HepG2 (cell line): ENCODE measurements at regions not wholly inside any gene's neighbourhood (a gene's known extent, or its start where the extent isn't known, plus 50 kb on each side); places are given as distances from the start of the nearest gene placed in this dataset.

Source experiments
- ATAC-seq: fragments of 200-7000 bp; cut with Tn5 transposase; 3 replicates; pipeline ENCODE4 v1.9.1; 2020; ENCODE audit warnings: mild to moderate bottlenecking, moderate library complexity
- BruUV-seq: library from RNA; stranded (reverse); fragments of 400-500 nt; replicated peaks from 2 replicates; lab custom pipeline; 2021; lab: Mats Ljungman, UMichigan
- CTCF ChIA-PET: fragments of 300-600 bp; formaldehyde crosslinking; extraction: SDS; loops from one replicate; lab custom pipeline; 2021; ENCODE audit warnings: low total read pairs, inconsistent platforms, low intra/inter-chr PET ratio; lab: Yijun Ruan, JAX
- POLR2A ChIA-PET: fragments of 350-600 bp; sonication (Branson Sonifier 250); formaldehyde crosslinking; loops from one replicate; lab custom pipeline; 2020; ENCODE audit warnings: antibody characterized with exemption, inconsistent platforms; lab: Yijun Ruan, JAX
- DNase-seq: peaks from one replicate; pipeline ENCODE4 v3.0.0-alpha.2; 2015; ENCODE audit warnings: low spot score
- FAIRE-seq: peaks from 3 replicates; lab custom pipeline; 2011; peaks lifted over from hg19 to GRCh38; lab: Jason Lieb, UNC
- H2AFZ ChIP-seq: one replicate; pipeline ENCODE4 v1.6.1; 2011; ENCODE audit warnings: low read length, inconsistent platforms
- H3K27ac ChIP-seq: fragments of 300-600 bp; 3 replicates; pipeline ENCODE4 v1.8.0; 2011; ENCODE audit warnings: mixed run types, mild to moderate bottlenecking, mixed read lengths, low read length, inconsistent platforms; ENCODE audit not compliant: insufficient read depth; ENCODE audit errors: extremely low read length
- H3K27me3 ChIP-seq, 2 experiments: fragments of 200-600 bp in 1 of 2; 2 replicates in 1 of 2; 3 replicates in 1 of 2; pipeline versions ENCODE4 v1.6.0 to v1.8.0; 2011; ENCODE audit warnings: low read length in 2 of 2, mild to moderate bottlenecking in 2 of 2, moderate library complexity in 2 of 2, inconsistent platforms in 1 of 2; ENCODE audit not compliant: insufficient read depth in 2 of 2, control insufficient read depth in 1 of 2
- H3K36me3 ChIP-seq, 2 experiments: fragments of 200-600 bp in 1 of 2; replicated peaks in 1 of 2; 2 replicates in 1 of 2; 3 replicates in 1 of 2; pipeline versions ENCODE4 v1.5.1 to v1.8.0; 2011; ENCODE audit warnings: low read length in 2 of 2, inconsistent platforms in 1 of 2; ENCODE audit not compliant: insufficient read depth in 2 of 2, control insufficient read depth in 1 of 2
- H3K4me1 ChIP-seq: 2 replicates; pipeline ENCODE4 v1.5.1; 2012; ENCODE audit warnings: low read length, inconsistent platforms; ENCODE audit not compliant: insufficient read depth
- H3K4me2 ChIP-seq: 2 replicates; pipeline ENCODE4 v1.6.0; 2011; ENCODE audit warnings: low read depth, low read length, inconsistent platforms
- H3K4me3 ChIP-seq, 3 experiments: fragments of 200-600 bp in 1 of 3; sonication (generic), shearing (Covaris generic) in 1 of 3; replicated peaks in 1 of 3; 2 replicates each; pipeline ENCODE4 v1.5.1; 2011 to 2016; ENCODE audit warnings: low read length in 3 of 3, inconsistent platforms in 2 of 3, low read depth in 2 of 3, mild to moderate bottlenecking in 2 of 3, control low read depth in 1 of 3, mixed read lengths in 1 of 3; ENCODE audit not compliant: insufficient read depth in 1 of 3
- H3K79me2 ChIP-seq: one replicate; pipeline ENCODE4 v1.6.1; 2011; ENCODE audit warnings: low read length, inconsistent platforms; ENCODE audit not compliant: insufficient read depth
- H3K9ac ChIP-seq: 2 replicates; pipeline ENCODE4 v1.6.0; 2011; ENCODE audit warnings: mild to moderate bottlenecking, low read depth, low read length, inconsistent platforms; ENCODE audit not compliant: insufficient read depth
- H3K9me3 ChIP-seq: 2 replicates; pipeline ENCODE4 v1.5.1; 2012; ENCODE audit warnings: mild to moderate bottlenecking, low read length
- H4K20me1 ChIP-seq: 2 replicates; pipeline ENCODE4 v1.6.0; 2011; ENCODE audit warnings: inconsistent platforms, mild to moderate bottlenecking, low read length, moderate library complexity; ENCODE audit not compliant: insufficient read depth
- CCDC6 ChIP-seq: sonication (generic); formaldehyde crosslinking; IDR thresholded peaks from 2 replicates; pipeline ENCODE4 v1.8.1; 2022; ENCODE audit warnings: mild to moderate bottlenecking, missing genetic modification reagents, moderate library complexity
- FOSL2 ChIP-seq: sonication (generic); formaldehyde crosslinking; IDR thresholded peaks from 2 replicates; pipeline ENCODE4 v1.4.0; 2020; ENCODE audit warnings: missing genetic modification reagents
- HOXD1 ChIP-seq: sonication (generic); formaldehyde crosslinking; IDR thresholded peaks from 2 replicates; pipeline ENCODE4 v1.5.0; 2020; ENCODE audit warnings: missing genetic modification reagents
- JUN ChIP-seq: sonication (generic); formaldehyde crosslinking; IDR thresholded peaks from 2 replicates; pipeline ENCODE4 v1.4.0; 2020; ENCODE audit warnings: mild to moderate bottlenecking, missing genetic modification reagents
- RBAK ChIP-seq: sonication (generic); formaldehyde crosslinking; IDR thresholded peaks from 2 replicates; pipeline ENCODE4 v1.5.1; 2020; ENCODE audit warnings: mild to moderate bottlenecking, missing genetic modification reagents
- ZNF263 ChIP-seq: sonication (generic); formaldehyde crosslinking; IDR thresholded peaks from 2 replicates; pipeline ENCODE4 v1.4.0; 2020; ENCODE audit warnings: missing genetic modification reagents
- ZNF33A ChIP-seq: sonication (generic); formaldehyde crosslinking; IDR thresholded peaks from 2 replicates; pipeline ENCODE4 v1.5.1; 2020; ENCODE audit warnings: missing genetic modification reagents, mild to moderate bottlenecking, moderate library complexity, borderline replicate concordance
- ZNF564 ChIP-seq: sonication (generic); formaldehyde crosslinking; IDR thresholded peaks from 2 replicates; pipeline ENCODE4 v1.8.1; 2023; ENCODE audit warnings: mild to moderate bottlenecking, missing genetic modification reagents
- ZNF749 ChIP-seq: sonication (generic); formaldehyde crosslinking; IDR thresholded peaks from 2 replicates; pipeline ENCODE4 v1.8.0; 2022; ENCODE audit warnings: mild to moderate bottlenecking, missing genetic modification reagents, moderate library complexity, borderline replicate concordance
- WGBS: methylation state at CpG from one replicate; pipeline ENCODE4 v1.1.6; 2017; ENCODE audit warnings: low lambda C conversion rate; 5-methylcytosine and 5-hydroxymethylcytosine counted together
- in situ Hi-C: cut with HindIII; loops from 2 replicates; pipeline ENCODE4 v1.10.0; 2017; ENCODE audit warnings: low pct_unique_long_range_greater_than_20kb; ENCODE audit not compliant: extremely low pct_ligation_motif_present
- intact Hi-C: fragments of 100-400 bp; cut with micrococcal nuclease; formaldehyde crosslinking; loops from one replicate; pipeline ENCODE4 v1.10.0; 2022; ENCODE audit not compliant: unreplicated experiment
- TF ChIP-seq, protein P1 (sequence below): IDR thresholded peaks from 2 replicates; pipeline ENCODE4 v1.6.1; 2012; ENCODE audit warnings: low read depth, low read length, improper control_type of control experiment
- TF ChIP-seq, protein P2 (sequence below): sonication (generic); formaldehyde crosslinking; IDR thresholded peaks from 2 replicates; pipeline ENCODE4 v1.4.0; 2020; ENCODE audit warnings: low read depth, mild to moderate bottlenecking, missing genetic modification reagents
- TF ChIP-seq, protein P3 (sequence below): sonication (generic); formaldehyde crosslinking; IDR thresholded peaks from 2 replicates; pipeline ENCODE4 v1.4.0; 2020; ENCODE audit warnings: missing genetic modification reagents
- TF ChIP-seq, protein P4 (sequence below): sonication (generic); formaldehyde crosslinking; IDR thresholded peaks from 2 replicates; pipeline ENCODE4 v1.8.1; 2022; ENCODE audit warnings: low read depth, mild to moderate bottlenecking, missing genetic modification reagents
- TF ChIP-seq, protein P5 (sequence below): sonication (generic); formaldehyde crosslinking; IDR thresholded peaks from 2 replicates; pipeline ENCODE4 v1.5.1; 2020; ENCODE audit warnings: mild to moderate bottlenecking, missing genetic modification reagents

DNA sequence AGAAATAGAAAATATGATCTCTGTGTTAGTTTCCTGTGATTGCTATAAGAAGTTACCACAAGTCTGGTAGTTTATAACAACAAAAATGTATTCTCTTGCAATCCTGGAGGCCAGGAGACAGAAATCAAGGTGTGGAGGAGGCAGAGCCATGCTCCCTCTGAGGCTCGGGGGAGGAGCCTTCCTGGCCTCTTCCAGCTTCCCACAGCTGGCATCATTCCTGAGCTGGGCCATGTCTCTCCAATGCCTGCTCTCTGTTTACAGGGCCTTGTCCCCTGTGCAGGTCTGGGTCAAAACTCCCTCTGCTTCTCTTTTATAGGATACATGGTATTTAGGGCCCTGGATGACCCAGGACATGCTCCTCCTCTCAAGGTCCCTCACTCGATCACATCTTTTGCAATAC lies 81.3 kb upstream of the RET start:
- POLR2A ChIA-PET, result no interaction called here
- no peaks in the 10 kb centered on the region for H3K36me3 ChIP-seq
- intact Hi-C loops (no loop called here), in situ Hi-C loops (no loop called here)
- H2AFZ ChIP-seq, result no peak overlapping the region
- H3K79me2 ChIP-seq, result no peaks in the 10 kb centered on the region
- no TSS peak for BruUV-seq
- ATAC-seq (no peak), DNase-seq (no peak), FAIRE-seq (no peak)
- no peaks in the 10 kb centered on the region for H4K20me1 ChIP-seq
- TF ChIP-seq HOXD1 (CRISPR knock-in tag) (no peak), RBAK (no peak), ZNF263 (CRISPR knock-in tag) (no peak), JUN (CRISPR knock-in tag) (no peak), CCDC6 (CRISPR knock-in tag) (no peak), ZNF564 (CRISPR knock-in tag) (no peak), ZNF749 (CRISPR knock-in tag) (no peak), FOSL2 (CRISPR knock-in tag) (no peak), ZNF33A (CRISPR knock-in tag) (no peak)
- TF ChIP-seq, protein P1, sequence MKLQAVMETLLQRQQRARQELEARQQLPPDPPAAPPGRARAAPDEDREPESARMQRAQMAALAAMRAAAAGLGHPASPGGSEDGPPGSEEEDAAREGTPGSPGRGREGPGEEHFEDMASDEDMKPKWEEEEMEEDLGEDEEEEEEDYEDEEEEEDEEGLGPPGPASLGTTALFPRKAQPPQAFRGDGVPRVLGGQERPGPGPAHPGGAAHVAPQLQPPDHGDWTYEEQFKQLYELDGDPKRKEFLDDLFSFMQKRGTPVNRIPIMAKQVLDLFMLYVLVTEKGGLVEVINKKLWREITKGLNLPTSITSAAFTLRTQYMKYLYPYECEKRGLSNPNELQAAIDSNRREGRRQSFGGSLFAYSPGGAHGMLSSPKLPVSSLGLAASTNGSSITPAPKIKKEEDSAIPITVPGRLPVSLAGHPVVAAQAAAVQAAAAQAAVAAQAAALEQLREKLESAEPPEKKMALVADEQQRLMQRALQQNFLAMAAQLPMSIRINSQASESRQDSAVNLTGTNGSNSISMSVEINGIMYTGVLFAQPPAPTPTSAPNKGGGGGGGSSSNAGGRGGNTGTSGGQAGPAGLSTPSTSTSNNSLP, result no peak
- TF ChIP-seq, protein P2, sequence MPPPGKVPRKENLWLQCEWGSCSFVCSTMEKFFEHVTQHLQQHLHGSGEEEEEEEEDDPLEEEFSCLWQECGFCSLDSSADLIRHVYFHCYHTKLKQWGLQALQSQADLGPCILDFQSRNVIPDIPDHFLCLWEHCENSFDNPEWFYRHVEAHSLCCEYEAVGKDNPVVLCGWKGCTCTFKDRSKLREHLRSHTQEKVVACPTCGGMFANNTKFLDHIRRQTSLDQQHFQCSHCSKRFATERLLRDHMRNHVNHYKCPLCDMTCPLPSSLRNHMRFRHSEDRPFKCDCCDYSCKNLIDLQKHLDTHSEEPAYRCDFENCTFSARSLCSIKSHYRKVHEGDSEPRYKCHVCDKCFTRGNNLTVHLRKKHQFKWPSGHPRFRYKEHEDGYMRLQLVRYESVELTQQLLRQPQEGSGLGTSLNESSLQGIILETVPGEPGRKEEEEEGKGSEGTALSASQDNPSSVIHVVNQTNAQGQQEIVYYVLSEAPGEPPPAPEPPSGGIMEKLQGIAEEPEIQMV, result no peak
- TF ChIP-seq, protein P3, sequence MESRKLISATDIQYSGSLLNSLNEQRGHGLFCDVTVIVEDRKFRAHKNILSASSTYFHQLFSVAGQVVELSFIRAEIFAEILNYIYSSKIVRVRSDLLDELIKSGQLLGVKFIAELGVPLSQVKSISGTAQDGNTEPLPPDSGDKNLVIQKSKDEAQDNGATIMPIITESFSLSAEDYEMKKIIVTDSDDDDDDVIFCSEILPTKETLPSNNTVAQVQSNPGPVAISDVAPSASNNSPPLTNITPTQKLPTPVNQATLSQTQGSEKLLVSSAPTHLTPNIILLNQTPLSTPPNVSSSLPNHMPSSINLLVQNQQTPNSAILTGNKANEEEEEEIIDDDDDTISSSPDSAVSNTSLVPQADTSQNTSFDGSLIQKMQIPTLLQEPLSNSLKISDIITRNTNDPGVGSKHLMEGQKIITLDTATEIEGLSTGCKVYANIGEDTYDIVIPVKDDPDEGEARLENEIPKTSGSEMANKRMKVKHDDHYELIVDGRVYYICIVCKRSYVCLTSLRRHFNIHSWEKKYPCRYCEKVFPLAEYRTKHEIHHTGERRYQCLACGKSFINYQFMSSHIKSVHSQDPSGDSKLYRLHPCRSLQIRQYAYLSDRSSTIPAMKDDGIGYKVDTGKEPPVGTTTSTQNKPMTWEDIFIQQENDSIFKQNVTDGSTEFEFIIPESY (CRISPR knock-in tag), result no peak
- TF ChIP-seq, protein P4, sequence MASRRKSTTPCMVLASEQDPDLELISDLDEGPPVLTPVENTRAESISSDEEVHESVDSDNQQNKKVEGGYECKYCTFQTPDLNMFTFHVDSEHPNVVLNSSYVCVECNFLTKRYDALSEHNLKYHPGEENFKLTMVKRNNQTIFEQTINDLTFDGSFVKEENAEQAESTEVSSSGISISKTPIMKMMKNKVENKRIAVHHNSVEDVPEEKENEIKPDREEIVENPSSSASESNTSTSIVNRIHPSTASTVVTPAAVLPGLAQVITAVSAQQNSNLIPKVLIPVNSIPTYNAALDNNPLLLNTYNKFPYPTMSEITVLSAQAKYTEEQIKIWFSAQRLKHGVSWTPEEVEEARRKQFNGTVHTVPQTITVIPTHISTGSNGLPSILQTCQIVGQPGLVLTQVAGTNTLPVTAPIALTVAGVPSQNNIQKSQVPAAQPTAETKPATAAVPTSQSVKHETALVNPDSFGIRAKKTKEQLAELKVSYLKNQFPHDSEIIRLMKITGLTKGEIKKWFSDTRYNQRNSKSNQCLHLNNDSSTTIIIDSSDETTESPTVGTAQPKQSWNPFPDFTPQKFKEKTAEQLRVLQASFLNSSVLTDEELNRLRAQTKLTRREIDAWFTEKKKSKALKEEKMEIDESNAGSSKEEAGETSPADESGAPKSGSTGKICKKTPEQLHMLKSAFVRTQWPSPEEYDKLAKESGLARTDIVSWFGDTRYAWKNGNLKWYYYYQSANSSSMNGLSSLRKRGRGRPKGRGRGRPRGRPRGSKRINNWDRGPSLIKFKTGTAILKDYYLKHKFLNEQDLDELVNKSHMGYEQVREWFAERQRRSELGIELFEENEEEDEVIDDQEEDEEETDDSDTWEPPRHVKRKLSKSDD (CRISPR knock-in tag), result no peak
- TF ChIP-seq, protein P5, sequence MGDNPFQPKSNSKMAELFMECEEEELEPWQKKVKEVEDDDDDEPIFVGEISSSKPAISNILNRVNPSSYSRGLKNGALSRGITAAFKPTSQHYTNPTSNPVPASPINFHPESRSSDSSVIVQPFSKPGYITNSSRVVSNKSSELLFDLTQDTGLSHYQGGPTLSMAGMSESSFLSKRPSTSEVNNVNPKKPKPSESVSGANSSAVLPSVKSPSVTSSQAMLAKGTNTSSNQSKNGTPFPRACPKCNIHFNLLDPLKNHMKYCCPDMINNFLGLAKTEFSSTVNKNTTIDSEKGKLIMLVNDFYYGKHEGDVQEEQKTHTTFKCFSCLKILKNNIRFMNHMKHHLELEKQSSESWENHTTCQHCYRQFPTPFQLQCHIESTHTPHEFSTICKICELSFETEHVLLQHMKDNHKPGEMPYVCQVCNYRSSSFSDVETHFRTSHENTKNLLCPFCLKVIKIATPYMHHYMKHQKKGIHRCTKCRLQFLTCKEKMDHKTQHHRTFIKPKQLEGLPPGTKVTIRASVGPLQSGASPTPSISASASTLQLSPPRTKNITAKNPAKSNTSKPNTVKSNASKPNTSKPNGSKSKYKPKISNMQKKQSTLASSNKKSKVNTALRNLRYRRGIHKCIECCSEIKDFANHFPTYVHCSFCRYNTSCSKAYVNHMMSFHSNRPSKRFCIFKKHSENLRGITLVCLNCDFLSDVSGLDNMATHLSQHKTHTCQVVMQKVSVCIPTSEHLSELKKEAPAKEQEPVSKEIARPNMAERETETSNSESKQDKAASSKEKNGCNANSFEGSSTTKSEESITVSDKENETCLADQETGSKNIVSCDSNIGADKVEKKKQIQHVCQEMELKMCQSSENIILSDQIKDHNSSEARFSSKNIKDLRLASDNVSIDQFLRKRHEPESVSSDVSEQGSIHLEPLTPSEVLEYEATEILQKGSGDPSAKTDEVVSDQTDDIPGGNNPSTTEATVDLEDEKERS (CRISPR knock-in tag), result no peak
- peaks cover 4 to 7% of the 10 kb centered on the region in 2 experiments; a peak in 2 of 5 replicates for H3K27me3 ChIP-seq
- H3K4me1 ChIP-seq, result no peaks in the 10 kb centered on the region
- 0% methylated on average over 2 of the region's 2 CpGs for WGBS
- CTCF ChIA-PET, result no interaction called here
- H3K9me3 ChIP-seq, result no peaks in the 10 kb centered on the region
- no peak overlapping the region for H3K9ac ChIP-seq
- no peak overlapping the region for H3K4me2 ChIP-seq
- H3K27ac ChIP-seq, result no peak overlapping the region
- H3K4me3 ChIP-seq, result no peak overlapping the region
